BLaER1 treated with 17β-estradiol and CSF1 and Interleukin-3, amounts not matched to agents 10 nM and 100 nM (cell line): ENCODE measurements at regions not wholly inside any gene's neighbourhood (a gene's known extent, or its start where the extent isn't known, plus 50 kb on each side); places are given as distances from the start of the nearest gene placed in this dataset.

Source experiments
- H3K27ac ChIP-seq, 11 experiments: shearing (Covaris generic); formaldehyde crosslinking; 2 replicates each; pipeline ENCODE4 v1.8.1; 2022
- H3K27me3 ChIP-seq, 11 experiments: shearing (Covaris generic); formaldehyde crosslinking; 2 replicates each; pipeline ENCODE4 v1.8.1; 2022
- H3K36me3 ChIP-seq, 11 experiments: shearing (Covaris generic); formaldehyde crosslinking; 2 replicates each; pipeline ENCODE4 v1.8.1; 2022
- H3K4me1 ChIP-seq, 10 experiments: shearing (Covaris generic); formaldehyde crosslinking; 2 replicates each; pipeline ENCODE4 v1.8.1; 2022
- H3K4me2 ChIP-seq, 11 experiments: shearing (Covaris generic); formaldehyde crosslinking; 2 replicates each; pipeline ENCODE4 v1.8.1; 2022
- H3K4me3 ChIP-seq, 10 experiments: shearing (Covaris generic); formaldehyde crosslinking; 2 replicates each; pipeline ENCODE4 v1.8.1; 2022
- H3K9ac ChIP-seq, 11 experiments: shearing (Covaris generic); formaldehyde crosslinking; 2 replicates each; pipeline ENCODE4 v1.8.1; 2022
- H3K9me3 ChIP-seq, 11 experiments: shearing (Covaris generic); formaldehyde crosslinking; replicated peaks in 1 of 11; 2 replicates each; pipeline ENCODE4 v1.8.1; 2022
- H4K20me1 ChIP-seq, 11 experiments: shearing (Covaris generic); formaldehyde crosslinking; 2 replicates each; pipeline ENCODE4 v1.8.1; 2022
- Cebpa-rat ChIP-seq, 11 experiments: shearing (Covaris generic); IDR thresholded peaks; 2 replicates each; pipeline ENCODE4 v1.8.1; 2022

- H3K9ac ChIP-seq = no peak overlapping the region
- no peaks in the 10 kb centered on the region for H3K36me3 ChIP-seq
- no peak overlapping the region for H3K4me3 ChIP-seq
- H3K4me2 ChIP-seq = no peak overlapping the region
- H3K27me3 ChIP-seq = no peaks in the 10 kb centered on the region
- peaks cover 0 to 6% (median 0%) of the 10 kb centered on the region in 11 experiments; a peak in 2 of 22 replicates for H3K9me3 ChIP-seq
- TF ChIP-seq Cebpa-rat (IDR thresholded peaks at IDR 0.05) = no peak
- H3K27ac ChIP-seq = no peak overlapping the region
- H4K20me1 ChIP-seq = no peaks in the 10 kb centered on the region
- H3K4me1 ChIP-seq = peaks cover 0 to 5% (median 0%) of the 10 kb centered on the region in 10 experiments; a peak in 2 of 20 replicates
Observed at GRCh38 chr13:40056898-40057619, 401.6 kb downstream of the COG6 start.

- Histone ChIP-seq H3K27me3 (no peaks in the 10 kb centered on the region), H3K4me1 (peaks cover 0 to 11% (median 1%) of the 10 kb centered on the region in 10 experiments; a peak in 4 of 20 replicates), H3K9ac (no peak overlapping the region), H3K27ac (no peak overlapping the region), H3K4me3 (no peak overlapping the region), H3K9me3 (peaks cover 0 to 2% (median 0%) of the 10 kb centered on the region in 11 experiments; a peak in 1 of 22 replicates), H3K4me2 (no peak overlapping the region), H3K36me3 (no peaks in the 10 kb centered on the region), H4K20me1 (no peaks in the 10 kb centered on the region)
- no peak for TF ChIP-seq Cebpa-rat (IDR thresholded peaks at IDR 0.05)
Observed at GRCh38 chr13:40058757-40059236, 403.3 kb downstream of the COG6 start.

GRCh38 chr13:40059540-40060232, 404.2 kb downstream of the COG6 start:
- Histone ChIP-seq H3K4me2 (peak overlapping the region in 1 of 11 experiments; percentile 12; a peak in 1 of 22 replicates), H4K20me1 (no peaks in the 10 kb centered on the region), H3K4me1 (peaks cover 0 to 11% (median 3%) of the 10 kb centered on the region in 10 experiments; a peak in 5 of 20 replicates), H3K9ac (no peak overlapping the region), H3K9me3 (no peaks in the 10 kb centered on the region), H3K4me3 (no peak overlapping the region), H3K36me3 (no peaks in the 10 kb centered on the region), H3K27ac (no peak overlapping the region), H3K27me3 (no peaks in the 10 kb centered on the region)
- TF ChIP-seq Cebpa-rat (IDR thresholded peaks at IDR 0.05) = no peak

GRCh38 chr13:40060296-40061007, 405.0 kb downstream of the COG6 start:
- Histone ChIP-seq H3K4me2 (peak overlapping the region in 1 of 11 experiments; percentile 12; a peak in 1 of 22 replicates), H3K4me1 (peaks cover 0 to 11% (median 3%) of the 10 kb centered on the region in 10 experiments; a peak in 6 of 20 replicates), H3K9ac (no peak overlapping the region), H3K27ac (no peak overlapping the region), H3K9me3 (no peaks in the 10 kb centered on the region), H3K27me3 (no peaks in the 10 kb centered on the region), H3K4me3 (no peak overlapping the region), H3K36me3 (no peaks in the 10 kb centered on the region), H4K20me1 (no peaks in the 10 kb centered on the region)
- no peak for TF ChIP-seq Cebpa-rat (IDR thresholded peaks at IDR 0.05)

- TF ChIP-seq Cebpa-rat (IDR thresholded peaks at IDR 0.05) = no peak
- Histone ChIP-seq H3K9me3 (no peaks in the 10 kb centered on the region), H3K4me3 (no peak overlapping the region), H3K27ac (no peak overlapping the region), H3K4me2 (no peak overlapping the region), H4K20me1 (no peaks in the 10 kb centered on the region), H3K36me3 (no peaks in the 10 kb centered on the region), H3K9ac (no peak overlapping the region), H3K27me3 (no peaks in the 10 kb centered on the region), H3K4me1 (peaks cover 0 to 11% (median 3%) of the 10 kb centered on the region in 10 experiments; a peak in 6 of 20 replicates)
Observed at GRCh38 chr13:40061466-40062450, 406.3 kb downstream of the COG6 start.

GRCh38 chr13:40063278-40063698, 407.8 kb downstream of the COG6 start:
- Histone ChIP-seq H3K27ac (no peak overlapping the region), H3K27me3 (no peaks in the 10 kb centered on the region), H3K9me3 (no peaks in the 10 kb centered on the region), H3K4me3 (no peak overlapping the region), H3K36me3 (no peaks in the 10 kb centered on the region), H3K4me1 (peaks cover 0 to 11% (median 3%) of the 10 kb centered on the region in 10 experiments; a peak in 6 of 20 replicates), H3K9ac (no peak overlapping the region), H4K20me1 (no peaks in the 10 kb centered on the region), H3K4me2 (peak overlapping the region in 2 of 11 experiments; percentile 2 to 18; a peak in 2 of 22 replicates)
- no peak for TF ChIP-seq Cebpa-rat (IDR thresholded peaks at IDR 0.05)

- Histone ChIP-seq H3K4me1 (peaks cover 0 to 11% (median 3%) of the 10 kb centered on the region in 10 experiments; a peak in 6 of 20 replicates), H4K20me1 (no peaks in the 10 kb centered on the region), H3K27ac (no peak overlapping the region), H3K4me2 (peak overlapping the region in 3 of 11 experiments; percentile 2 to 18 (median 3); a peak in 3 of 22 replicates), H3K36me3 (no peaks in the 10 kb centered on the region), H3K4me3 (no peak overlapping the region), H3K27me3 (no peaks in the 10 kb centered on the region), H3K9ac (no peak overlapping the region), H3K9me3 (no peaks in the 10 kb centered on the region)
- TF ChIP-seq Cebpa-rat (IDR thresholded peaks at IDR 0.05) = no peak
Observed at GRCh38 chr13:40063703-40064102, 408.2 kb downstream of the COG6 start.
